ENCODE measurements at regions not wholly inside any gene's neighbourhood (a gene's known extent, or its start where the extent isn't known, plus 50 kb on each side); places are given as distances from the start of the nearest gene placed in this dataset.

GRCh38 chr2:193114827-193115226, 920.1 kb upstream of the TMEFF2 start:
- TF ChIP-seq ZNF121 (CRISPR knock-in tag; IDR thresholded peaks at IDR 0.05) (no peak), CTCF (IDR thresholded peaks at IDR 0.05) (no peak), MAX (CRISPR knock-in tag; IDR thresholded peaks at IDR 0.05) (no peak), FOXJ3 (CRISPR knock-in tag; IDR thresholded peaks at IDR 0.05; ENCODE audit: borderline replicate concordance) (no peak)

All from WTC11 (cell line).